Inflammatory macrophage (primary cell): ENCODE measurements at regions not wholly inside any gene's neighbourhood (a gene's known extent, or its start where the extent isn't known, plus 50 kb on each side); places are given as distances from the start of the nearest gene placed in this dataset.
"Not testable (repeated sequence)": the region's sequence is repeated elsewhere in the genome, so short reads cannot be mapped to it uniquely, and the experiment has no call there.

Source experiments
- DNase-seq, 2 donors: peaks; one replicate each; pipeline ENCODE4 v3.0.0-alpha.2; 2020 to 2022

DNA sequence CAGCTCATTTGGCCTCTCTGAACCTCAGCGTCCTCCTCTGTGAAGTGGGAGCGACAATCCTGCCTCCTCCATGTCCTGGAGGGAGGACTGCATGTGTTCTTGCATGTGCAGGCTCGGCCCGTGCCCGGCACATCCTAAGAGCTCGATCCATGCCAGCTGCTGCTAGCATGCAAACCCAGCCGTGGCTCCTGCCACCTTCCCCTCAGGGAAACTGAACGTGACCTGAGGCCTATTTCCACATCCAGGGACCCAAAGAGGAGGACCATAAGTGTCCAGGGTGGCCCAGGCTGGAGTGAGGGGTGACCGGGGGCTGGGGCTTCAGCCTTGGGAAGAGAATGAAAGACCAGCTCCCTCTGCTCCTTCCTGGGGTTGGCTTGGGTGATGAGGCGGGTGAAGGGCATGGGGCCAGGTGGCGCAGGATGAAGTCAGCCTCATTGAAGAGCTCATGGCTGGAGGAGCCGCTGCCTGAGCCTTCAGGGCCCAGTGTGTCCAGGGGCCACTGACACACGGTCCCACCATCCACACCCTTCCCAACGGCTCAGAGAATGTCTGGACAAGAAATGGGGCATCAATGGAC lies 115.7 kb upstream of the AKAP13 start:
- not testable (repeated sequence) for DNase-seq

GRCh38 chr15:85267158-85267857 lies 113.1 kb upstream of the AKAP13 start:
- not testable (repeated sequence) for DNase-seq

DNA sequence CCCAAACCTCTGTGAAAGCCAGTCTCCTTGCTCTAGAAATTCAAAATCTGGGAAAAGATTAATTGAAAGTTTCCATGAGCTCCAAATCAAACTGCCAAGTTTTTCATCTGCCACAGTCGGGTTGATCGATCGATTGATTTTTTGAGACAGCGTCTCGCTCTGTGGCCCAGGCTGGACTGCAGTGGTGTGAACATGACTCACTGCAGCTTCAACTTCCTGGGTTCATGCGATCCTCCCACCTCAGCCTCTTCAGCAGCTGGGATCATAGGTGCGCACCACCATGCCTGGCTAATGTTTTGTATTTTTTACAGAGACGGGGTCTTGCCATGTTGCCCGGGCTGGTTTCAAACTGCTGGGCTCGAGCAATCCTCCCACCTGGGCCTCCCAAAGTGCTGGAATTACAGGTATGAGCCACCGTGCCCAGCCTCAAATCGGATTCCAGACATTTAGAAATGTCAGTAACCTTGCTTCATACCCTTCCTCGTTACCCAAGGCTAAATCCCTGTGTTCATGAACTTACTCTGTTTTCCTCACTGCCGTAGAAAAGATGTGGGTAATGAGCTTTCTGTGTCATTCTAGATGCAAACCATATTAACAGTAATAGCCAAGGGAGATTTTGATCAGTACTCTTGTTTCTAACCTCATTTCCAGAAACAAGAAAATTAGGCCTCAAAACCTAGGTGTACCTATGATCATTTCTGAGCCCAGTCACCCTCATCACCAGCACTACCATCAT lies 105.9 kb upstream of the AKAP13 start:
- no peak for DNase-seq

GRCh38 chr15:85276508-85276907 lies 103.9 kb upstream of the AKAP13 start:
- DNase-seq = no peak

- DNase-seq = no peak
These were observed 103.5 kb upstream of the AKAP13 start for GRCh38 chr15:85276921-85277320.

GRCh38 chr15:85277847-85278370 lies 102.5 kb upstream of the AKAP13 start:
- no peak for DNase-seq

GRCh38 chr15:85280203-85280602 lies 100.2 kb upstream of the AKAP13 start:
- DNase-seq = no peak

DNA sequence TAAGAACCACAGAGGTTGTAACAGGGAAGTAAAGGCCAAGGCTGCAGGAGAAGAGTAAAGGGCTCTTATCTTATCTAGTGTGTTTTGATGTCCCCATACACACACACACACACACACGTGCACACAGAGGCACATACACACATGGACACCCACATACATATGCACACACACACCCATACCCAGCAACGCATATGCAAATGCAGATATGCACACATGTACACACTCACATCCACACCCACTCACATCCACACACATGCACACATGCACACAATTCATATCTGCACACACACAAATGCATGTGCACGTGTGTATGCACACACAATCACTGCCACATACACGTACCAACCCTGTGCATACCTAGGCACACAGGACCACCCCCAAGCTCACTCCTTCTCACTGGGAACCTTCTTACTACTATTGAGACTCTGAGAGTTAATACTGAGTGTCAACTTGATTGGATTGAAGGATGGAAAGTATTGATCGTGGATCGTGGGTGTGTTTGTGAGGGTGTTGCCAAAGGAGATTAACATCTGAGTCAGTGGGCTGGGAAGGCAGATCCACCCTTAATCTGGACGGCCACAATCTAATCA lies 99.0 kb upstream of the AKAP13 start:
- DNase-seq = no peak

DNA sequence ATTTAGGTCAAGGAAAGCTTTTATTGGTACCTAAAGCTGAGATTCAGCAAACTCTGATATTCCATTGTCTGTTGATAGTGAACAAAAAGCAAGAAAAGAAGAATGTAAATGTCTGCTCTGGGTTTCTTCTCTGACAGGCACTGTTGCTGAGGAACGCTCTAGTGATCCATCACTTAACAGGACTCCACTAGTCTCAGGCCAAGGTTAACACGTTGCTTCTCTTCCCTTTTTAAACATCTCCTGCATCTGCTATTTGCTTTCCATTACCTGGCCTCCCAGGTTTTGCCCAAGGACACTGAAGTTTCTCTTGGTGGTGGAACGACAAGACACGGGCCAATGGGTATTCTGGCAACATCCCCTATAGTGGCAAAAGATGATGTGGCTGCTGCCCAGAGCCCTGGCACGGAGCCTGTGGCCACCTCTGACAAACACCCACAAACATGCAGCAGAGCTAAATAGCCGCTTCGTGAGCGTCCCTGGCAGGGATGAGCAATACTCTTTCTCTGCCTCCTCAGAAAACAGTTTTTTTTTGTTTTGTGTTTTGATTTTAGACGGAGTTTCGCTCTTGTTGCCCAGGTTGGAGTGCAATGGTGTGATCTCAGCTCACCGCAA lies 97.8 kb upstream of the AKAP13 start:
- no peak for DNase-seq

DNA sequence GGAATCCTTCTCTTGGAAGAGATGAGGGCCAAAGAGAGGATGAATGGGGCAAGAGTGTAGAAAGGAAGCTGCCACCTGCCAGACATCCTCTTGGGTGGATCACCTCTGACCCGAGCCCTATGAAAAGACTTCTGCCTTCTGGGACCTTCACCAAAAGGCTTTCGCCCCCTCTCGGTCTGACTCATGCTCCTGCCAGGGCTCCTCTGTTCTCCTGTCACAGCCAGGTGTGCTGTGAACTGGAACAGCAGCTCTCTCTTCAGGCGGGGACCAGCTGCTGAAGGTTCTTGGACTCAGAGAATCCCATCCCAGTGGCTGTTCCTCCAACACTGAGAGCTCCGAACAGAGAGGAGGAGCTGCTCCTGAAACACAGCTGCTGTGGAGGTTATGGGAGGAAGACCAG lies 96.6 kb upstream of the AKAP13 start:
- not testable (repeated sequence) for DNase-seq

GRCh38 chr15:85284497-85284896 lies 95.9 kb upstream of the AKAP13 start:
- DNase-seq = no peak

- peak; percentile 36 to 46 for DNase-seq
These were observed 90.6 kb upstream of the AKAP13 start for GRCh38 chr15:85289677-85290365.

DNA sequence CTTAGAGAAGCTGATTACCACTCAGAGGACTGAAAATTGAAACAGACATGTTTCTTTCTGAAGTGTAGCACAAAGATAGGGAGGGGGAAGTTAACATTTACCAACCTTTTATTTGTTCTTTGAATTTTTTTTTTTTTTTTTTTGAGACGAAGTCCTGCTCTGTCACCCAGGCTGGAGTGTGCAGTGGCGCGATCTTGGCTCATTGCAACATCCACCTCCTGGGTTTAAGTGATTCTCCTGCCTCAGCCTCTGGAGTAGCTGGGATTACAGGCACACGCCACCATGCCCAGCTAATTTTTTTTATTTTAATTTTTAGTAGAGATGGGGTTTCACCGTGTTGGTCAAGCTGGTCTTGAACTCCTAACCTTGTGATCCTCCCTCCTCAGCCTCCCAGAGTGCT lies 87.8 kb upstream of the AKAP13 start:
- not testable (repeated sequence) for DNase-seq

GRCh38 chr15:85296615-85297402 lies 83.6 kb upstream of the AKAP13 start:
- peak; percentile 78 for DNase-seq

GRCh38 chr15:85297537-85297936 lies 82.9 kb upstream of the AKAP13 start:
- no peak for DNase-seq

DNA sequence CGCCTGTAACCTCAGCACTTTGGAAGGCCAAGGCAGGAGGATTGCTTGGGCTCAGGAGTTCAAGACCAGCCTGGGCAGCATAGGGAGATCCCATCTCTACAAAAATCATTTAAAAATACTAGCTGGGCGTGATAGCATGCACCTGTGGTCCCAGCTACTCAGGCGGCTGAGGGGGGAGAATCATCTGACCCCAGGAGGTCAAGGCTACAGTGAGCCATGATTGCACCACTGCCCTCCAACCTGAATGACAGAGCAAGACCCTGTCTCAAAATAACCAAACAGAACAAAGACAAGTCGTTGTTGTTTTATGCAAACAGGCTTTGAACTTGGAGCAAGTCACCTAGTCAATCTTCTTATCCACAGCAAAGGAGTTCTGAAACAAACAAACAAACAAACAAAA lies 82.0 kb upstream of the AKAP13 start:
- no peak for DNase-seq

DNA sequence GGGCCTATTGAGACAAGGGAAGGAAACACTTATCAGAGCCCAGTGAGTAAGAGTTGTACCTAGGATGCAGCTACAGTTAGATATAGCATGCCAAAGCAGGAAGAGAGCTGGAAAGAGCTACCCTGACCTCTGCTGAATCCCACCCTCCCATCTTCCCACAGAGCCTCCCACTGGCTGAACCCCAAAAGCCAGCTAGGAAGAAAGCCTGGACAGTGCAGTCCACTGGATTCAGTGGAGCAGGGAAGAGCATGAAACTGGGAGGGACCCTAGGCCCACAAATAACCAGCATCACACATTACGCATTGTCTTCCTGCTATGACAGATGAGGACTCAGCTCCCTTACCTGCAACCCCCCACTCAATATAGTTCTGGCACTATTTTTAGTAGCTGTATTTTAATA lies 81.5 kb upstream of the AKAP13 start:
- DNase-seq = no peak

- no peak for DNase-seq
These were observed 78.1 kb upstream of the AKAP13 start for GRCh38 chr15:85302271-85302670.

DNA sequence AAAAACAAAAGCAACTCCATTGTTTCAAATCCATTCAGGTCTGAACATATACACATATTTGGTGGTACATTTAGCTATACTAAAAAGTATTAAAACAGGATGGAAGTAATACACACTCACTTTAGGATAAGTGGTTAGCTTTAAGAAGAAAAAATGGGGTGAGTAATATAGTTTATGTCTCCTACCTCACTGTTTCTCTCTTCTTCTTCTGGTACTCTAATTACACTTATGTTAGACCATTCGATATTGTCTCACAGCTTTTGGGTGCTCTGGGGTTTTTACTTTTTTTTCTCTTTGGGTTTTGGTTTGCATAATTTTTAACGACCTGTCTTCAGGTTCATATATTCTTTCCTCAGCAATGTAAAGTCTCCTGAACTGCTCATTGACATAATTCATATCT lies 75.4 kb upstream of the AKAP13 start:
- DNase-seq = no peak

DNA sequence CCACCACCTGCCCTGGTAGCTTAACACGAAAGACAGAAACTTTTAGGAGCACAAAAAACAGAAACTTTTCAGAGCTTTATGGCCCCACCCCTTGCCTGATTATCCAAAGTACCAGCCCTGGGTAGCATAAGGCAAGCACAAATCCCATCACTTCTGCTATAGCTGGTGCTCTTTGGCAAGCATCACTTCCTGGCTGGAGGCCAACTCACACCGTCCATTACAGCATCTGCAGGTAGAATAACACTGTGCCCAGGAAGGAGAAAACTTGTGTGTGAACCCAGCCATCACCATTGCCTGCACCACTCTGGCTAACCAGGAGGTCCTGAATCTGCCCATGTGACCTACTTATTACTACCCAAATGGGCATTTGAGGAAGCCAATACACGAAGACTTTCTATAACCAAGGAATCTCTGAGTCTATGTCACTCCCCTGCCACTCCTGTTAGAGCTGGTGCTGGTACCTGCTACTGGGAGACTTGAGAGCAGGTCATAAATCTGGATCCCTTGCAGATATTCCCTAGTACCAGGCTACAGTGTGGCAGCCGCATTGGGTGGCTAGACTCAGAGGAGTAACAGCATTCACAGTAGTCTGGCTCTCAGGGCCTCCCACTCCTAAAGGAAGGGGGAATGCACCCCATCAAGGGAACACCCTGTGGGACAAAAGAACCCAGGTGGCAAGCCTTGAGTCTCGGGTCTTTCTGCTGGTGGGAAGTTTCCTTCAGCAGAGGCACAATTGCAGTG lies 73.3 kb upstream of the AKAP13 start:
- no peak for DNase-seq

- DNase-seq = no peak
These were observed 72.7 kb upstream of the AKAP13 start for GRCh38 chr15:85307687-85308045.
